HG03575 (cell line): ENCODE measurements at regions not wholly inside any gene's neighbourhood (a gene's known extent, or its start where the extent isn't known, plus 50 kb on each side); places are given as distances from the start of the nearest gene placed in this dataset.

Experiments
- ATAC-seq: cut with Tn5 transposase; IDR thresholded peaks from one replicate; pipeline ENCODE4 v1.9.1; 2021; ENCODE audit not compliant: unreplicated experiment, insufficient number of reproducible peaks, low FRiP score; ENCODE audit errors: extremely low read depth

- ATAC-seq: no peak
Measured at GRCh38 chr12:104816845-104817503, 141.1 kb downstream of the SLC41A2 start.

GRCh38 chr12:104815935-104816334 lies 142.2 kb downstream of the SLC41A2 start:
- ATAC-seq: no peak

- ATAC-seq: no peak
Measured at GRCh38 chr12:104814944-104815343, 143.1 kb downstream of the SLC41A2 start.
